SK-N-SH (cell line): ENCODE measurements at regions not wholly inside any gene's neighbourhood (a gene's known extent, or its start where the extent isn't known, plus 50 kb on each side); places are given as distances from the start of the nearest gene placed in this dataset.

ENCODE experiments used
- CTCF ChIA-PET: fragments of 300-600, 350-600 bp; formaldehyde crosslinking; extraction: SDS; loops from one replicate; lab custom pipeline; 2021; lab: Yijun Ruan, JAX
- POLR2A ChIA-PET: fragments of 350-600 bp; sonication (Branson Sonifier 250); formaldehyde crosslinking; extraction: SDS; loops from one replicate; lab custom pipeline; 2020; ENCODE audit warnings: antibody characterized with exemption, inconsistent platforms; lab: Yijun Ruan, JAX
- DNase-seq: peaks from one replicate; pipeline ENCODE4 v3.0.0; 2012
- H2AFZ ChIP-seq: fragments of 200-600 bp; sonication (generic); 2 replicates; pipeline ENCODE4 v1.8.1; 2016; ENCODE audit warnings: antibody characterized with exemption, mild to moderate bottlenecking, low read depth
- H3F3A ChIP-seq: fragments of 200-600 bp; sonication (generic); replicated peaks from 2 replicates; pipeline ENCODE3; 2016; ENCODE audit warnings: antibody characterized with exemption, mild to moderate bottlenecking; ENCODE audit not compliant: insufficient read depth
- H3K27ac ChIP-seq, 2 experiments: fragments of 200-500 bp in 1 of 2; fragments of 200-600 bp in 1 of 2; sonication (Bioruptor generic) in 1 of 2; sonication (generic), shearing (Covaris generic) in 1 of 2; 2 replicates each; pipeline versions ENCODE4 v1.5.1 to v1.6.1; 2014 to 2016; ENCODE audit warnings: low read depth in 2 of 2, inconsistent platforms in 1 of 2, low read length in 1 of 2, mild to moderate bottlenecking in 1 of 2, mixed read lengths in 1 of 2
- H3K27me3 ChIP-seq: fragments of 200-600 bp; sonication (generic), shearing (Covaris generic); 2 replicates; pipeline ENCODE4 v1.6.1; 2016; ENCODE audit warnings: mixed run types; ENCODE audit not compliant: insufficient read depth
- H3K36me3 ChIP-seq, 2 experiments: fragments of 200-500 bp in 1 of 2; fragments of 200-600 bp in 1 of 2; sonication (Bioruptor generic) in 1 of 2; sonication (generic) in 1 of 2; replicated peaks in 1 of 2; 2 replicates each; pipeline versions ENCODE3 to v1.5.1; 2014 to 2016; ENCODE audit warnings: low read length in 1 of 2, mild to moderate bottlenecking in 1 of 2; ENCODE audit not compliant: insufficient read depth in 2 of 2, control insufficient read depth in 1 of 2
- H3K4me1 ChIP-seq, 2 experiments: fragments of 200-500 bp in 1 of 2; fragments of 200-600 bp in 1 of 2; sonication (Bioruptor generic) in 1 of 2; sonication (generic), shearing (Covaris generic) in 1 of 2; 2 replicates each; pipeline versions ENCODE4 v1.5.1 to v1.6.1; 2014 to 2016; ENCODE audit warnings: low read depth in 1 of 2, low read length in 1 of 2, mixed run types in 1 of 2; ENCODE audit not compliant: insufficient read depth in 2 of 2, control insufficient read depth in 1 of 2
- H3K4me2 ChIP-seq: fragments of 200-600 bp; sonication (generic), shearing (Covaris generic); 2 replicates; pipeline ENCODE4 v1.6.1; 2017; ENCODE audit warnings: mixed run types
- H3K4me3 ChIP-seq, 2 experiments: fragments of 200-500 bp in 1 of 2; fragments of 200-600 bp in 1 of 2; sonication (Bioruptor generic) in 1 of 2; sonication (generic), shearing (Covaris generic) in 1 of 2; 2 replicates each; pipeline versions ENCODE4 v1.5.1 to v1.8.1; 2014 to 2016; ENCODE audit warnings: low read depth in 2 of 2, inconsistent platforms in 1 of 2, low read length in 1 of 2, mild to moderate bottlenecking in 1 of 2, mixed read lengths in 1 of 2, moderate library complexity in 1 of 2
- H3K79me2 ChIP-seq: fragments of 200-600 bp; sonication (generic); 2 replicates; pipeline ENCODE4 v1.8.1; 2017; ENCODE audit warnings: mild to moderate bottlenecking; ENCODE audit not compliant: insufficient read depth
- H3K9ac ChIP-seq: fragments of 200-600 bp; sonication (generic); 2 replicates; pipeline ENCODE4 v1.6.1; 2017; ENCODE audit warnings: mixed run types
- H3K9me2 ChIP-seq: fragments of 200-600 bp; sonication (generic); 2 replicates; pipeline ENCODE4 v1.6.1; 2017; ENCODE audit warnings: mixed run types
- H3K9me3 ChIP-seq: fragments of 200-600 bp; sonication (generic); 2 replicates; pipeline ENCODE4 v1.6.1; 2017; ENCODE audit warnings: mixed run types, mild to moderate bottlenecking, moderate library complexity
- H4K20me1 ChIP-seq: fragments of 200-600 bp; sonication (generic); 2 replicates; pipeline ENCODE4 v1.6.1; 2017; ENCODE audit warnings: mild to moderate bottlenecking, mixed run types; ENCODE audit not compliant: insufficient read depth
- EP300 ChIP-seq, 2 experiments: IDR thresholded peaks; 2 replicates each; pipeline versions ENCODE4 v1.4.0 to v1.6.1; 2012; ENCODE audit warnings: borderline replicate concordance in 1 of 2, low read depth in 1 of 2, low read length in 1 of 2
- IRF3 ChIP-seq: fragments of 150-350 bp; IDR thresholded peaks from 2 replicates; pipeline ENCODE4 v1.6.1; 2016; ENCODE audit warnings: mild to moderate bottlenecking, low read depth, low read length
- NRF1 ChIP-seq: IDR thresholded peaks from 2 replicates; pipeline ENCODE4 v1.6.1; 2012; ENCODE audit warnings: low read depth, mild to moderate bottlenecking, low read length
- POLR2AphosphoS5 ChIP-seq: IDR thresholded peaks from 2 replicates; pipeline ENCODE4 v1.6.1; 2012; ENCODE audit warnings: low read depth, low read length
- RAD21 ChIP-seq: IDR thresholded peaks from 2 replicates; pipeline ENCODE4 v1.6.1; 2012; ENCODE audit warnings: mild to moderate bottlenecking, low read length
- RCOR1 ChIP-seq: fragments of 150-350 bp; IDR thresholded peaks from 2 replicates; pipeline ENCODE4 v1.6.1; 2017; ENCODE audit warnings: antibody characterized with exemption, low read length
- TAF1 ChIP-seq: IDR thresholded peaks from 2 replicates; pipeline ENCODE4 v1.6.1; 2012; ENCODE audit warnings: low read depth, mild to moderate bottlenecking, low read length, moderate library complexity, borderline replicate concordance
- TEAD4 ChIP-seq: IDR thresholded peaks from 2 replicates; pipeline ENCODE4 v1.4.0; 2012; ENCODE audit warnings: mild to moderate bottlenecking, borderline replicate concordance; ENCODE audit not compliant: insufficient read depth
- WGBS: methylation state at CpG from one replicate; pipeline ENCODE4 v1.1.6; 2017; ENCODE audit warnings: low lambda C conversion rate; 5-methylcytosine and 5-hydroxymethylcytosine counted together
- TF ChIP-seq, protein P1 (sequence below): IDR thresholded peaks from 2 replicates; pipeline ENCODE4 v1.4.0; 2012; ENCODE audit warnings: low read depth

GRCh38 chr12:111221062-111222026 lies 147.6 kb downstream of the PHETA1 start:
- no peaks in the 10 kb centered on the region for H3K9me3 ChIP-seq
- 0 out of 4 replicates have a peak, but pooled peaks of 1 of the 2 experiments have one; percentile 10 for TF ChIP-seq EP300 (IDR thresholded peaks at IDR 0.05; ENCODE audit: borderline replicate concordance in 1 of 2, low read depth in 1 of 2, low read length in 1 of 2)
- no peak for TF ChIP-seq RAD21
- no peak for TF ChIP-seq POLR2AphosphoS5
- 0 out of 2 replicates have a peak, but pooled peaks have one; percentile 10 for TF ChIP-seq RCOR1
- no peak overlapping the region for H2AFZ ChIP-seq
- no peak overlapping the region for H3K4me2 ChIP-seq
- H3K27ac ChIP-seq: peak overlapping the region in 1 of 2 experiments; percentile 82; a peak in 2 of 4 replicates
- no peak for DNase-seq
- H3K9ac ChIP-seq: no peak overlapping the region
- H3K4me3 ChIP-seq: no peak overlapping the region
- no peaks in the 10 kb centered on the region for H3K79me2 ChIP-seq
- peaks cover 0 to 38% of the 10 kb centered on the region in 2 experiments; a peak in 2 of 4 replicates for H3K4me1 ChIP-seq
- no peaks in the 10 kb centered on the region for H3F3A ChIP-seq
- H4K20me1 ChIP-seq: no peaks in the 10 kb centered on the region
- ChIA-PET POLR2A (no interaction called here), CTCF (interaction anchor here (0.6 to 3.4 kb wide), 8 partner anchors 10 to 80 kb away, joined by 3 to 13 read pairs (median 3); no protein-coding TSS in a partner anchor)
- no peaks in the 10 kb centered on the region for H3K9me2 ChIP-seq
- H3K36me3 ChIP-seq: no peaks in the 10 kb centered on the region
- WGBS: 53% methylated on average over 14 of the region's 14 CpGs
- no peaks in the 10 kb centered on the region for H3K27me3 ChIP-seq

DNA sequence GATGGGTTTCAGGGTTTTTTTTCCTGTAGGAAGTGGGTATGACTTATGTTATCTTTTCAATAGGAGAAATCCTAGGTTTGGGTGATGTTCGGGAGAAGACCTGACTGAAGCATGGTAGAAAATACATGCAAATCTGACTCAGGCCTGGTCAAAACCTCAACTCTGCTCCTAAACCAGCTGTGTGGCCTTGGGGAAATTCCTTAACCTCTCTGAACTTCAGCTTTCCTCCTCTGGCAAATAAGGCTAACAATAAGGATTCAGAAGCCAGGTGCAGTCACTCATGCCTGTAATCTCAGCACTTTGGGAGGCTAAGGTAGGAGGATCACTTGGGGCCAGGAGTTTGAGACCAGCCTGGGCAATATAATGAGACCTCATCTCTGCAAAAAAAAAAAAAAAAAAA lies 148.5 kb downstream of the PHETA1 start:
- Histone ChIP-seq H3K9me3 (no peaks in the 10 kb centered on the region), H3K4me2 (no peak overlapping the region), H3K9ac (no peak overlapping the region), H3K4me1 (peaks cover 0 to 40% of the 10 kb centered on the region in 2 experiments; a peak in 2 of 4 replicates), H3K27me3 (no peaks in the 10 kb centered on the region), H3K4me3 (no peak overlapping the region), H3K27ac (no peak overlapping the region), H2AFZ (no peak overlapping the region), H4K20me1 (no peaks in the 10 kb centered on the region), H3F3A (no peaks in the 10 kb centered on the region), H3K36me3 (no peaks in the 10 kb centered on the region), H3K9me2 (no peaks in the 10 kb centered on the region), H3K79me2 (no peaks in the 10 kb centered on the region)
- ChIA-PET CTCF (interaction anchor here (0.6 to 3.4 kb wide), 6 partner anchors 10 to 76 kb away, joined by 3 to 13 read pairs (median 4); no protein-coding TSS in a partner anchor), POLR2A (no interaction called here)
- TF ChIP-seq NRF1 (no peak), RAD21 (no peak), IRF3 (no peak), TEAD4 (no peak), TAF1 (no peak)
- TF ChIP-seq, protein P1, sequence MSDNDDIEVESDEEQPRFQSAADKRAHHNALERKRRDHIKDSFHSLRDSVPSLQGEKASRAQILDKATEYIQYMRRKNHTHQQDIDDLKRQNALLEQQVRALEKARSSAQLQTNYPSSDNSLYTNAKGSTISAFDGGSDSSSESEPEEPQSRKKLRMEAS: no peak
- WGBS: 40% methylated on average over 1 of the region's 1 CpG
- DNase-seq: no peak
